B cell (primary cell): ENCODE measurements at regions not wholly inside any gene's neighbourhood (a gene's known extent, or its start where the extent isn't known, plus 50 kb on each side); places are given as distances from the start of the nearest gene placed in this dataset.

Experiments
- ATAC-seq: fragments of 200-7000 bp; cut with Tn5 transposase; one replicate; pipeline ENCODE4 v1.10.0; 2021; ENCODE audit warnings: low read depth, mild to moderate bottlenecking, moderate number of reproducible peaks, moderate library complexity
- CTCF ChIA-PET: fragments of 350-600 bp; sonication (Branson Sonifier 250); formaldehyde crosslinking; loops from one replicate; lab custom pipeline; 2021; ENCODE audit warnings: antibody characterized with exemption, inconsistent platforms; lab: Charles Lee
- POLR2A ChIA-PET: fragments of 350-600 bp; sonication (Branson Sonifier 250); formaldehyde crosslinking; loops from one replicate; lab custom pipeline; 2021; ENCODE audit warnings: antibody characterized with exemption; lab: Charles Lee
- DNase-seq: peaks from one replicate; pipeline ENCODE4 v3.0.0; 2013
- H2AFZ ChIP-seq: 2 replicates; pipeline ENCODE4 v1.6.1; 2012; ENCODE audit warnings: mild to moderate bottlenecking, low read depth, low read length; ENCODE audit not compliant: insufficient read depth, poor library complexity, severe bottlenecking
- H3K27ac ChIP-seq, 2 donors: 1 replicate in 1 of 2; 2 replicates in 1 of 2; pipeline ENCODE4 v1.5.1; 2012 to 2013; ENCODE audit warnings: low read length in 2 of 2, mild to moderate bottlenecking in 2 of 2, moderate library complexity in 1 of 2
- H3K27me3 ChIP-seq, 4 experiments: fragments of 200-600 bp in 1 of 4; sonication (generic) in 1 of 4; replicated peaks in 1 of 4; 1 replicate in 2 of 4; 2 replicates in 2 of 4; pipeline versions ENCODE4 v1.6.1 to v1.7.0; 2013 to 2016; ENCODE audit warnings: low read length in 3 of 4, mild to moderate bottlenecking in 2 of 4, mixed read lengths in 1 of 4, moderate library complexity in 1 of 4; ENCODE audit not compliant: insufficient read depth in 4 of 4, control insufficient read depth in 3 of 4; ENCODE audit errors: control extremely low read depth in 1 of 4
- H3K36me3 ChIP-seq, 2 experiments: replicated peaks in 1 of 2; 1 replicate in 1 of 2; 2 replicates in 1 of 2; pipeline versions ENCODE4 v1.6.1 to v1.7.1; 2013; ENCODE audit warnings: low read length in 1 of 2; ENCODE audit not compliant: insufficient read depth in 2 of 2, control insufficient read depth in 1 of 2; ENCODE audit errors: control extremely low read depth in 1 of 2, extremely low read depth in 1 of 2
- H3K4me1 ChIP-seq, 2 donors: fragments of 200-600 bp in 1 of 2; sonication (generic) in 1 of 2; 1 replicate in 1 of 2; 2 replicates in 1 of 2; pipeline versions ENCODE4 v1.5.1 to v1.6.1; 2013 to 2017; ENCODE audit warnings: low read length in 2 of 2; ENCODE audit not compliant: control insufficient read depth in 2 of 2, insufficient read depth in 2 of 2
- H3K4me2 ChIP-seq: replicated peaks from 2 replicates; pipeline ENCODE3; 2012; ENCODE audit warnings: mild to moderate bottlenecking, low read depth, low read length; ENCODE audit not compliant: poor library complexity, severe bottlenecking
- H3K4me3 ChIP-seq, 5 experiments: fragments of 200-600 bp in 1 of 5; sonication (generic) in 1 of 5; 1 replicate in 3 of 5; 2 replicates in 2 of 5; pipeline versions ENCODE4 v1.5.1 to v1.7.0; 2011 to 2016; ENCODE audit warnings: low read length in 4 of 5, mild to moderate bottlenecking in 4 of 5, low read depth in 2 of 5, control low read depth in 1 of 5, moderate library complexity in 1 of 5; ENCODE audit not compliant: insufficient read depth in 1 of 5; ENCODE audit errors: control extremely low read depth in 1 of 5, extremely low read depth in 1 of 5
- H3K79me2 ChIP-seq: fragments of 200-600 bp; sonication (generic); one replicate; pipeline ENCODE4 v1.6.0; 2016; ENCODE audit warnings: low read length; ENCODE audit not compliant: control insufficient read depth, insufficient read depth
- H3K9ac ChIP-seq: fragments of 200-600 bp; sonication (generic); 2 replicates; pipeline ENCODE4 v1.6.1; 2017; ENCODE audit warnings: mild to moderate bottlenecking, low read length, moderate library complexity
- H3K9me3 ChIP-seq, 3 donors: one replicate each; pipeline versions ENCODE4 v1.6.1 to v1.7.1; 2013; ENCODE audit warnings: low read length in 2 of 3; ENCODE audit not compliant: control insufficient read depth in 2 of 3, insufficient read depth in 1 of 3; ENCODE audit errors: control extremely low read depth in 1 of 3
- H4K20me1 ChIP-seq: 2 replicates; pipeline ENCODE4 v1.6.0; 2012; ENCODE audit warnings: mild to moderate bottlenecking, low read length; ENCODE audit not compliant: insufficient read depth, control insufficient read depth, poor library complexity, severe bottlenecking
- H3K27ac Mint-ChIP-seq: one replicate; pipeline ENCODE4 v1.8.0; 2021; ENCODE audit warnings: mixed read lengths
- H3K27me3 Mint-ChIP-seq: one replicate; pipeline ENCODE4 v1.8.0; 2021; ENCODE audit warnings: mixed read lengths
- H3K4me1 Mint-ChIP-seq: one replicate; pipeline ENCODE4 v1.8.0; 2021; ENCODE audit warnings: mixed read lengths
- H3K4me3 Mint-ChIP-seq: one replicate; pipeline ENCODE4 v1.8.0; 2021; ENCODE audit warnings: mixed read lengths
- H3K9me3 Mint-ChIP-seq: one replicate; pipeline ENCODE4 v1.8.0; 2022; ENCODE audit warnings: mixed read lengths; ENCODE audit not compliant: insufficient read depth
- CTCF ChIP-seq: fragments of 200-600 bp; IDR thresholded peaks from one replicate; pipeline ENCODE4 v1.8.0; 2022; ENCODE audit warnings: antibody characterized with exemption, mild to moderate bottlenecking
- EZH2 ChIP-seq: IDR thresholded peaks from 2 replicates; pipeline ENCODE4 v1.6.1; 2012; ENCODE audit warnings: borderline replicate concordance, low read depth, mild to moderate bottlenecking, moderate library complexity, low read length; ENCODE audit not compliant: insufficient read depth, poor library complexity, severe bottlenecking
- WGBS: methylation state at CpG from one replicate; pipeline ENCODE4 v1.1.5; 2013; ENCODE audit warnings: missing lambda C conversion rate; ENCODE audit not compliant: insufficient coverage; 5-methylcytosine and 5-hydroxymethylcytosine counted together
- intact Hi-C: fragments of 100-400 bp; cut with micrococcal nuclease; formaldehyde crosslinking; loops from one replicate; pipeline ENCODE4 v1.10.0; 2022

- H3K4me3 Mint-ChIP-seq = no peak overlapping the region
- no peaks in the 10 kb centered on the region for H3K9me3 Mint-ChIP-seq
- no peaks in the 10 kb centered on the region for H3K4me1 Mint-ChIP-seq
- no peak overlapping the region for H3K9ac ChIP-seq
- no CpG with 5 or more reads among the region's 2 CpGs for WGBS
- intact Hi-C loops = no loop called here
- DNase-seq (no peak), ATAC-seq (no peak)
- ChIA-PET POLR2A (no interaction called here), CTCF (no interaction called here)
- H3K27me3 Mint-ChIP-seq = no peaks in the 10 kb centered on the region
- no peak overlapping the region for H2AFZ ChIP-seq
- no peak for TF ChIP-seq CTCF
- TF ChIP-seq EZH2 = no peak
- no peaks in the 10 kb centered on the region for H3K27me3 ChIP-seq
- H3K27ac ChIP-seq = no peak overlapping the region
- H3K4me2 ChIP-seq = no peak overlapping the region
- no peaks in the 10 kb centered on the region for H3K9me3 ChIP-seq
- H3K27ac Mint-ChIP-seq = no peak overlapping the region
- no peaks in the 10 kb centered on the region for H3K4me1 ChIP-seq
- no peaks in the 10 kb centered on the region for H4K20me1 ChIP-seq
- H3K36me3 ChIP-seq = no peaks in the 10 kb centered on the region
- H3K4me3 ChIP-seq = no peak overlapping the region
- H3K79me2 ChIP-seq = no peaks in the 10 kb centered on the region
Observed at GRCh38 chr11:23509821-23510220, 649.5 kb upstream of the CCDC179 start.

DNA sequence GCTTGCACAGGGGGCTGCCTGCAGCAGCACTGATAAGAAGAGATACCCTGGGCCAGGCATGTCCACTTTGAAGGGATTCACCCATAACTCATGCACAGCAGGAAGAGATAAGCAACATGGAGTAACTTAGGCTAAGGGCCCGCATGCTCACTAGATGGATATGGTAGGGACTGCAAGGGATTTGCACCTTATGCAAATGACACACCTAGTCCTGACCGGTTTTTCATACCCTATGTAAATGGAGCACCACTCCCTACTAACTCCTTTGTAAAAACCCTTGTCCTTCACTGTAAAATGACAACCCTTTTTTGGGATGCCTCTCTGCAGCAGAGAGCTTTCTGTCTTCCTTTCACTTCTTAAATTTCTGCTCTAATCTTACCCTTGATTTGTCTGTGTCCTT is 658.9 kb upstream of the CCDC179 start:
- WGBS = 83% methylated on average over 1 of the region's 2 CpGs
- TF ChIP-seq CTCF (no peak), EZH2 (no peak)
- Mint-ChIP-seq H3K27me3 (no peaks in the 10 kb centered on the region), H3K4me1 (no peaks in the 10 kb centered on the region), H3K9me3 (no peaks in the 10 kb centered on the region), H3K4me3 (no peak overlapping the region), H3K27ac (no peak overlapping the region)
- intact Hi-C loops = no loop called here
- H3K4me3 ChIP-seq = no peak overlapping the region
- no peak overlapping the region for H2AFZ ChIP-seq
- ATAC-seq (no peak), DNase-seq (no peak)
- H3K9ac ChIP-seq = no peak overlapping the region
- POLR2A ChIA-PET = no interaction called here
- H3K79me2 ChIP-seq = no peaks in the 10 kb centered on the region
- H3K27me3 ChIP-seq = no peaks in the 10 kb centered on the region
- H3K4me2 ChIP-seq = no peak overlapping the region
- CTCF ChIA-PET = no interaction called here
- H3K9me3 ChIP-seq = peaks cover 0 to 2% (median 0%) of the 10 kb centered on the region in 3 donors
- H3K27ac ChIP-seq = no peak overlapping the region
- H4K20me1 ChIP-seq = no peaks in the 10 kb centered on the region
- no peaks in the 10 kb centered on the region for H3K4me1 ChIP-seq
- no peaks in the 10 kb centered on the region for H3K36me3 ChIP-seq
